GM23338 (cell line): ENCODE measurements at regions not wholly inside any gene's neighbourhood (a gene's known extent, or its start where the extent isn't known, plus 50 kb on each side); places are given as distances from the start of the nearest gene placed in this dataset.

Source experiments
- ATAC-seq: fragments of 200-7000 bp; cut with Tn5 transposase; 3 replicates; pipeline ENCODE4 v1.9.1; 2020
- DNase-seq: peaks from one replicate; pipeline ENCODE4 v3.0.0-alpha.2; 2015; ENCODE audit warnings: low spot score
- H2AFZ ChIP-seq: fragments of 200-600 bp; sonication (generic); 2 replicates; pipeline ENCODE4 v1.8.0; 2016; ENCODE audit warnings: antibody characterized with exemption, mild to moderate bottlenecking, moderate library complexity
- H3F3A ChIP-seq: fragments of 200-600 bp; sonication (generic); replicated peaks from 2 replicates; pipeline ENCODE4 v1.8.0; 2017; ENCODE audit warnings: antibody characterized with exemption, mixed run types, low read depth
- H3K27ac ChIP-seq: fragments of 200-600 bp; sonication (generic); 2 replicates; pipeline ENCODE4 v1.6.1; 2016; ENCODE audit warnings: low read depth
- H3K27me3 ChIP-seq: fragments of 200-600 bp; sonication (generic); 2 replicates; pipeline ENCODE4 v1.8.0; 2016; ENCODE audit warnings: mild to moderate bottlenecking, mixed run types, moderate library complexity; ENCODE audit not compliant: insufficient read depth
- H3K36me3 ChIP-seq: fragments of 200-600 bp; sonication (generic); 2 replicates; pipeline ENCODE4 v1.8.0; 2016; ENCODE audit warnings: mild to moderate bottlenecking; ENCODE audit not compliant: insufficient read depth
- H3K4me1 ChIP-seq: fragments of 200-600 bp; sonication (generic); 2 replicates; pipeline ENCODE4 v1.8.0; 2016; ENCODE audit warnings: mild to moderate bottlenecking, moderate library complexity; ENCODE audit not compliant: insufficient read depth
- H3K4me2 ChIP-seq: fragments of 200-600 bp; sonication (generic); 2 replicates; pipeline ENCODE4 v1.7.1; 2017; ENCODE audit warnings: mixed run types
- H3K4me3 ChIP-seq: fragments of 200-600 bp; sonication (generic); 2 replicates; pipeline ENCODE4 v1.6.1; 2016; ENCODE audit warnings: mixed run types
- H3K79me2 ChIP-seq: fragments of 200-600 bp; sonication (generic); replicated peaks from 2 replicates; pipeline ENCODE4 v1.8.0; 2017; ENCODE audit warnings: mild to moderate bottlenecking; ENCODE audit not compliant: insufficient read depth
- H3K9me2 ChIP-seq: fragments of 200-600 bp; sonication (generic); 2 replicates; pipeline ENCODE4 v1.8.0; 2017; ENCODE audit not compliant: insufficient read depth
- H4K20me1 ChIP-seq: fragments of 200-600 bp; sonication (generic); replicated peaks from 2 replicates; pipeline ENCODE4 v1.8.0; 2017; ENCODE audit warnings: mild to moderate bottlenecking; ENCODE audit not compliant: insufficient read depth
- H3K27ac Mint-ChIP-seq: 2 replicates; pipeline ENCODE4 v1.8.0; 2020; ENCODE audit warnings: inconsistent platforms, mild to moderate bottlenecking, moderate library complexity, mixed read lengths
- H3K27me3 Mint-ChIP-seq: 3 replicates; pipeline ENCODE4 v1.8.0; 2022; ENCODE audit warnings: low read depth, mild to moderate bottlenecking, moderate library complexity, mixed read lengths, inconsistent platforms; ENCODE audit not compliant: insufficient read depth, poor library complexity
- H3K36me3 Mint-ChIP-seq: 3 replicates; pipeline ENCODE4 v1.8.0; 2021; ENCODE audit warnings: low read depth, mild to moderate bottlenecking, inconsistent platforms, moderate library complexity, mixed read lengths
- H3K4me1 Mint-ChIP-seq: 3 replicates; pipeline ENCODE4 v1.8.0; 2020; ENCODE audit warnings: mild to moderate bottlenecking, inconsistent platforms, mixed read lengths
- H3K4me3 Mint-ChIP-seq: 3 replicates; pipeline ENCODE4 v1.8.0; 2021; ENCODE audit warnings: moderate library complexity, mild to moderate bottlenecking, inconsistent platforms, mixed read lengths
- H3K9me3 Mint-ChIP-seq: 3 replicates; pipeline ENCODE4 v1.8.0; 2020; ENCODE audit warnings: moderate library complexity, mild to moderate bottlenecking, inconsistent platforms, mixed read lengths
- CREB1 ChIP-seq: fragments of 250-450 bp; sonication (Bioruptor Pico); IDR thresholded peaks from 2 replicates; pipeline ENCODE4 v1.5.0; 2020; ENCODE audit warnings: low read depth, mild to moderate bottlenecking, moderate library complexity
- EZH2 ChIP-seq: fragments of 200-600 bp; sonication (generic); IDR thresholded peaks from one replicate; pipeline ENCODE4 v1.8.0; 2017; ENCODE audit warnings: antibody characterized with exemption, mild to moderate bottlenecking, low read depth; ENCODE audit not compliant: unreplicated experiment
- EZH2phosphoT487 ChIP-seq: fragments of 200-600 bp; sonication (generic); IDR thresholded peaks from one replicate; pipeline ENCODE4 v1.8.1; 2018; ENCODE audit warnings: antibody characterized with exemption; ENCODE audit not compliant: unreplicated experiment
- JUNB ChIP-seq: IDR thresholded peaks from one replicate; pipeline ENCODE4 v1.6.1; 2016; ENCODE audit warnings: antibody characterized with exemption; ENCODE audit not compliant: unreplicated experiment
- NANOG ChIP-seq: IDR thresholded peaks from 2 replicates; pipeline ENCODE4 v1.6.1; 2016; ENCODE audit warnings: antibody characterized with exemption, borderline replicate concordance
- POLR2AphosphoS5 ChIP-seq: IDR thresholded peaks from 2 replicates; pipeline ENCODE4 v1.6.1; 2016; ENCODE audit warnings: antibody characterized with exemption, low read depth
- STAT1 ChIP-seq: IDR thresholded peaks from one replicate; pipeline ENCODE4 v1.6.1; 2016; ENCODE audit warnings: antibody characterized with exemption; ENCODE audit not compliant: unreplicated experiment
- ZNF114 ChIP-seq: fragments of 250-450 bp; sonication (Bioruptor Pico); IDR thresholded peaks from 2 replicates; pipeline ENCODE4 v1.5.0; 2020; ENCODE audit warnings: mild to moderate bottlenecking, moderate library complexity
- ZNF331 ChIP-seq: fragments of 250-450 bp; sonication (Bioruptor Pico); IDR thresholded peaks from 2 replicates; pipeline ENCODE4 v1.5.0; 2020; ENCODE audit warnings: low read depth, mild to moderate bottlenecking, moderate library complexity
- TF ChIP-seq, protein P1 (sequence below): IDR thresholded peaks from one replicate; pipeline ENCODE4 v1.6.1; 2018; ENCODE audit warnings: antibody characterized with exemption; ENCODE audit not compliant: unreplicated experiment
- TF ChIP-seq, protein P2 (sequence below): IDR thresholded peaks from 2 replicates; pipeline ENCODE4 v1.6.1; 2016; ENCODE audit warnings: antibody characterized with exemption
- TF ChIP-seq, protein P3 (sequence below): fragments of 250-450 bp; sonication (Bioruptor Pico); IDR thresholded peaks from 2 replicates; pipeline ENCODE4 v1.5.0; 2020; ENCODE audit warnings: mild to moderate bottlenecking, moderate library complexity
- TF ChIP-seq, protein P4 (sequence below), 2 experiments: fragments of 200-600 bp in 1 of 2; sonication (generic) in 1 of 2; conservative IDR thresholded peaks; 2 replicates each; pipeline versions ENCODE4 v1.5.1 to v1.6.1; 2016 to 2017; ENCODE audit warnings: antibody characterized with exemption in 2 of 2, low read depth in 2 of 2, mild to moderate bottlenecking in 2 of 2, moderate library complexity in 1 of 2

DNA sequence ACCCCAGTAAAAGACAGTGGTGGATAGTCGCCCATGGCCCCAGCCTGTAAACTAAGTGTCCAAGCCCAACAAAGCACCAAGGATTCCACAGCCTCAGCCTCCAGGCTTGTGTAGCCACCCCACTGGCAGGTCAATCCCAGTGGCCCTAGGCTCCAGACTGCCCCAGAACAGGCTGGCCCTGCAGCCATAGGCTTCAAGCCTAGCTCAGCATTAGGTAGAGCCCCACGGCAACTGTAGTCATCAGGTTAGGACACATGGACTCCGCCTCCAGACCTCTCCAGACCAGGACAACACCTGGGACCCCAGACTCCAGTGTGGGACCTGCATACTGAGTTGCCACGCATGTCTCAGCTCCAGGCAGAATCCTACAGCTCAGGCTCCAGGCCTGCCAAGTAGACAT is 1590.6 kb upstream of the DDX18 start:
- Histone ChIP-seq H3K4me1 (no peaks in the 10 kb centered on the region), H3K79me2 (no peaks in the 10 kb centered on the region), H2AFZ (no peak overlapping the region), H3K27ac (no peak overlapping the region), H3K4me3 (no peak overlapping the region), H3K36me3 (no peaks in the 10 kb centered on the region), H3K27me3 (no peaks in the 10 kb centered on the region), H3K9me2 (peaks cover 4% of the 10 kb centered on the region), H4K20me1 (no peaks in the 10 kb centered on the region), H3K4me2 (no peak overlapping the region), H3F3A (no peaks in the 10 kb centered on the region)
- TF ChIP-seq POLR2AphosphoS5 (no peak), EZH2 (no peak), ZNF114 (CRISPR knock-in tag) (no peak), NANOG (no peak), CREB1 (CRISPR knock-in tag) (no peak), ZNF331 (CRISPR knock-in tag) (no peak), STAT1 (no peak), JUNB (no peak), EZH2phosphoT487 (no peak)
- TF ChIP-seq, protein P1, sequence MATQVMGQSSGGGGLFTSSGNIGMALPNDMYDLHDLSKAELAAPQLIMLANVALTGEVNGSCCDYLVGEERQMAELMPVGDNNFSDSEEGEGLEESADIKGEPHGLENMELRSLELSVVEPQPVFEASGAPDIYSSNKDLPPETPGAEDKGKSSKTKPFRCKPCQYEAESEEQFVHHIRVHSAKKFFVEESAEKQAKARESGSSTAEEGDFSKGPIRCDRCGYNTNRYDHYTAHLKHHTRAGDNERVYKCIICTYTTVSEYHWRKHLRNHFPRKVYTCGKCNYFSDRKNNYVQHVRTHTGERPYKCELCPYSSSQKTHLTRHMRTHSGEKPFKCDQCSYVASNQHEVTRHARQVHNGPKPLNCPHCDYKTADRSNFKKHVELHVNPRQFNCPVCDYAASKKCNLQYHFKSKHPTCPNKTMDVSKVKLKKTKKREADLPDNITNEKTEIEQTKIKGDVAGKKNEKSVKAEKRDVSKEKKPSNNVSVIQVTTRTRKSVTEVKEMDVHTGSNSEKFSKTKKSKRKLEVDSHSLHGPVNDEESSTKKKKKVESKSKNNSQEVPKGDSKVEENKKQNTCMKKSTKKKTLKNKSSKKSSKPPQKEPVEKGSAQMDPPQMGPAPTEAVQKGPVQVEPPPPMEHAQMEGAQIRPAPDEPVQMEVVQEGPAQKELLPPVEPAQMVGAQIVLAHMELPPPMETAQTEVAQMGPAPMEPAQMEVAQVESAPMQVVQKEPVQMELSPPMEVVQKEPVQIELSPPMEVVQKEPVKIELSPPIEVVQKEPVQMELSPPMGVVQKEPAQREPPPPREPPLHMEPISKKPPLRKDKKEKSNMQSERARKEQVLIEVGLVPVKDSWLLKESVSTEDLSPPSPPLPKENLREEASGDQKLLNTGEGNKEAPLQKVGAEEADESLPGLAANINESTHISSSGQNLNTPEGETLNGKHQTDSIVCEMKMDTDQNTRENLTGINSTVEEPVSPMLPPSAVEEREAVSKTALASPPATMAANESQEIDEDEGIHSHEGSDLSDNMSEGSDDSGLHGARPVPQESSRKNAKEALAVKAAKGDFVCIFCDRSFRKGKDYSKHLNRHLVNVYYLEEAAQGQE = no peak
- TF ChIP-seq, protein P2, sequence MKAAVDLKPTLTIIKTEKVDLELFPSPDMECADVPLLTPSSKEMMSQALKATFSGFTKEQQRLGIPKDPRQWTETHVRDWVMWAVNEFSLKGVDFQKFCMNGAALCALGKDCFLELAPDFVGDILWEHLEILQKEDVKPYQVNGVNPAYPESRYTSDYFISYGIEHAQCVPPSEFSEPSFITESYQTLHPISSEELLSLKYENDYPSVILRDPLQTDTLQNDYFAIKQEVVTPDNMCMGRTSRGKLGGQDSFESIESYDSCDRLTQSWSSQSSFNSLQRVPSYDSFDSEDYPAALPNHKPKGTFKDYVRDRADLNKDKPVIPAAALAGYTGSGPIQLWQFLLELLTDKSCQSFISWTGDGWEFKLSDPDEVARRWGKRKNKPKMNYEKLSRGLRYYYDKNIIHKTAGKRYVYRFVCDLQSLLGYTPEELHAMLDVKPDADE = no peak
- TF ChIP-seq, protein P3, sequence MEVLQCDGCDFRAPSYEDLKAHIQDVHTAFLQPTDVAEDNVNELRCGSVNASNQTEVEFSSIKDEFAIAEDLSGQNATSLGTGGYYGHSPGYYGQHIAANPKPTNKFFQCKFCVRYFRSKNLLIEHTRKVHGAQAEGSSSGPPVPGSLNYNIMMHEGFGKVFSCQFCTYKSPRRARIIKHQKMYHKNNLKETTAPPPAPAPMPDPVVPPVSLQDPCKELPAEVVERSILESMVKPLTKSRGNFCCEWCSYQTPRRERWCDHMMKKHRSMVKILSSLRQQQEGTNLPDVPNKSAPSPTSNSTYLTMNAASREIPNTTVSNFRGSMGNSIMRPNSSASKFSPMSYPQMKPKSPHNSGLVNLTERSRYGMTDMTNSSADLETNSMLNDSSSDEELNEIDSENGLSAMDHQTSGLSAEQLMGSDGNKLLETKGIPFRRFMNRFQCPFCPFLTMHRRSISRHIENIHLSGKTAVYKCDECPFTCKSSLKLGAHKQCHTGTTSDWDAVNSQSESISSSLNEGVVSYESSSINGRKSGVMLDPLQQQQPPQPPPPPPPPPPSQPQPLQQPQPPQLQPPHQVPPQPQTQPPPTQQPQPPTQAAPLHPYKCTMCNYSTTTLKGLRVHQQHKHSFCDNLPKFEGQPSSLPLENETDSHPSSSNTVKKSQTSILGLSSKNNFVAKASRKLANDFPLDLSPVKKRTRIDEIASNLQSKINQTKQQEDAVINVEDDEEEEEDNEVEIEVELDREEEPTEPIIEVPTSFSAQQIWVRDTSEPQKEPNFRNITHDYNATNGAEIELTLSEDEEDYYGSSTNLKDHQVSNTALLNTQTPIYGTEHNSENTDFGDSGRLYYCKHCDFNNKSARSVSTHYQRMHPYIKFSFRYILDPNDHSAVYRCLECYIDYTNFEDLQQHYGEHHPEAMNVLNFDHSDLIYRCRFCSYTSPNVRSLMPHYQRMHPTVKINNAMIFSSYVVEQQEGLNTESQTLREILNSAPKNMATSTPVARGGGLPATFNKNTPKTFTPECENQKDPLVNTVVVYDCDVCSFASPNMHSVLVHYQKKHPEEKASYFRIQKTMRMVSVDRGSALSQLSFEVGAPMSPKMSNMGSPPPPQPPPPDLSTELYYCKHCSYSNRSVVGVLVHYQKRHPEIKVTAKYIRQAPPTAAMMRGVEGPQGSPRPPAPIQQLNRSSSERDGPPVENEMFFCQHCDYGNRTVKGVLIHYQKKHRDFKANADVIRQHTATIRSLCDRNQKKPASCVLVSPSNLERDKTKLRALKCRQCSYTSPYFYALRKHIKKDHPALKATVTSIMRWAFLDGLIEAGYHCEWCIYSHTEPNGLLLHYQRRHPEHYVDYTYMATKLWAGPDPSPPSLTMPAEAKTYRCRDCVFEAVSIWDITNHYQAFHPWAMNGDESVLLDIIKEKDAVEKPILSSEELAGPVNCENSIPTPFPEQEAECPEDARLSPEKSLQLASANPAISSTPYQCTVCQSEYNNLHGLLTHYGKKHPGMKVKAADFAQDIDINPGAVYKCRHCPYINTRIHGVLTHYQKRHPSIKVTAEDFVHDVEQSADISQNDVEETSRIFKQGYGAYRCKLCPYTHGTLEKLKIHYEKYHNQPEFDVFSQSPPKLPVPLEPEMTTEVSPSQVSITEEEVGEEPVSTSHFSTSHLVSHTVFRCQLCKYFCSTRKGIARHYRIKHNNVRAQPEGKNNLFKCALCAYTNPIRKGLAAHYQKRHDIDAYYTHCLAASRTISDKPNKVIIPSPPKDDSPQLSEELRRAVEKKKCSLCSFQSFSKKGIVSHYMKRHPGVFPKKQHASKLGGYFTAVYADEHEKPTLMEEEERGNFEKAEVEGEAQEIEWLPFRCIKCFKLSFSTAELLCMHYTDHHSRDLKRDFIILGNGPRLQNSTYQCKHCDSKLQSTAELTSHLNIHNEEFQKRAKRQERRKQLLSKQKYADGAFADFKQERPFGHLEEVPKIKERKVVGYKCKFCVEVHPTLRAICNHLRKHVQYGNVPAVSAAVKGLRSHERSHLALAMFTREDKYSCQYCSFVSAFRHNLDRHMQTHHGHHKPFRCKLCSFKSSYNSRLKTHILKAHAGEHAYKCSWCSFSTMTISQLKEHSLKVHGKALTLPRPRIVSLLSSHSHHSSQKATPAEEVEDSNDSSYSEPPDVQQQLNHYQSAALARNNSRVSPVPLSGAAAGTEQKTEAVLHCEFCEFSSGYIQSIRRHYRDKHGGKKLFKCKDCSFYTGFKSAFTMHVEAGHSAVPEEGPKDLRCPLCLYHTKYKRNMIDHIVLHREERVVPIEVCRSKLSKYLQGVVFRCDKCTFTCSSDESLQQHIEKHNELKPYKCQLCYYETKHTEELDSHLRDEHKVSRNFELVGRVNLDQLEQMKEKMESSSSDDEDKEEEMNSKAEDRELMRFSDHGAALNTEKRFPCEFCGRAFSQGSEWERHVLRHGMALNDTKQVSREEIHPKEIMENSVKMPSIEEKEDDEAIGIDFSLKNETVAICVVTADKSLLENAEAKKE = no peak
- TF ChIP-seq, protein P4, sequence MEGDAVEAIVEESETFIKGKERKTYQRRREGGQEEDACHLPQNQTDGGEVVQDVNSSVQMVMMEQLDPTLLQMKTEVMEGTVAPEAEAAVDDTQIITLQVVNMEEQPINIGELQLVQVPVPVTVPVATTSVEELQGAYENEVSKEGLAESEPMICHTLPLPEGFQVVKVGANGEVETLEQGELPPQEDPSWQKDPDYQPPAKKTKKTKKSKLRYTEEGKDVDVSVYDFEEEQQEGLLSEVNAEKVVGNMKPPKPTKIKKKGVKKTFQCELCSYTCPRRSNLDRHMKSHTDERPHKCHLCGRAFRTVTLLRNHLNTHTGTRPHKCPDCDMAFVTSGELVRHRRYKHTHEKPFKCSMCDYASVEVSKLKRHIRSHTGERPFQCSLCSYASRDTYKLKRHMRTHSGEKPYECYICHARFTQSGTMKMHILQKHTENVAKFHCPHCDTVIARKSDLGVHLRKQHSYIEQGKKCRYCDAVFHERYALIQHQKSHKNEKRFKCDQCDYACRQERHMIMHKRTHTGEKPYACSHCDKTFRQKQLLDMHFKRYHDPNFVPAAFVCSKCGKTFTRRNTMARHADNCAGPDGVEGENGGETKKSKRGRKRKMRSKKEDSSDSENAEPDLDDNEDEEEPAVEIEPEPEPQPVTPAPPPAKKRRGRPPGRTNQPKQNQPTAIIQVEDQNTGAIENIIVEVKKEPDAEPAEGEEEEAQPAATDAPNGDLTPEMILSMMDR (conservative IDR thresholded peaks at IDR 0.05; ENCODE audit: low read depth in 2 of 2) = no peak
- DNase-seq = no peak
- no peak overlapping the region for H3K27ac Mint-ChIP-seq
- H3K27me3 Mint-ChIP-seq = peaks cover 2% of the 10 kb centered on the region
- H3K4me3 Mint-ChIP-seq = no peak overlapping the region
- H3K36me3 Mint-ChIP-seq = no peaks in the 10 kb centered on the region
- no peaks in the 10 kb centered on the region for H3K4me1 Mint-ChIP-seq
- no peak for ATAC-seq
- H3K9me3 Mint-ChIP-seq = peaks cover 3% of the 10 kb centered on the region; the same call in 2 of the 3 replicates
